HG03460 (cell line): ENCODE measurements at regions not wholly inside any gene's neighbourhood (a gene's known extent, or its start where the extent isn't known, plus 50 kb on each side); places are given as distances from the start of the nearest gene placed in this dataset.
"Not testable (repeated sequence)": the region's sequence is repeated elsewhere in the genome, so short reads cannot be mapped to it uniquely, and the experiment has no call there.

Experiments used
- ATAC-seq: cut with Tn5 transposase; IDR thresholded peaks from one replicate; pipeline ENCODE4 v1.9.1; 2021; ENCODE audit not compliant: unreplicated experiment

DNA sequence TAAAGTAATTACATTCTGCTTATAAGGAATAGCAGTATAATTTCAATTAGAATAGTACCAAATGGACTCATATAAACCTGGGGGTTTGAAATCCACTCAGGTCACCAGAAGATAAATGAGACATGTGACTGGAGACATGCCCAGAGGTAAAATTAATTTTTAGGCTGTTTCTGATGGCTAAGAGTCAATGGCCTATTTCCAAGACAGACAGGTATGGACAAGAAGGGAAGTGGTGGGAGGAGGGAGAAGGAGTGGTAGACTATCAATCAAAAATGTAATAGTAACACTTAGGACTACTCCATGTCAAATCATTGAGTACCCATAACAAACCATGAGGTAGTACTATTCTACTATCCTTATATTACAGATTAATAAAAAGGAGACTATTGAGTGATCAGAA lies 544.0 kb downstream of the GALC start:
- no peak for ATAC-seq

DNA sequence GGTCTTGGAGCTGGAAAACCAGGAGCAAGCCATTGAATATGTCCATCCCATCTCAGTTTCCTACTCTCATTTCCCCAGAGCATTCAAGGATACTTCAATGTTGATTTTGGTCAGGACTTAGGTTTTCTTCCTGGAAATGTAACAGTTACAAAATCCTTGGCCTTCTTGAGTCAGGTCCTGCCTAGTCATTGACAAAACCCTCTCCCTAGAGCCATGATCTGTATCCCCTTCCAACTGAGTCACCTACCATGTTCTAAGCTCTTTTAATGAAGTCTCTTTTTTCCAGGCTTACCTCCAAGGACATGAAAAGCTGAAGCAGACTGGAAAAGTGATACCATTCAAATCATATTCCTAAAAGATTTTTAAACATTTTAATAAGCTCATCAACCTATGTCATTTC lies 549.2 kb downstream of the GALC start:
- ATAC-seq, result no peak

DNA sequence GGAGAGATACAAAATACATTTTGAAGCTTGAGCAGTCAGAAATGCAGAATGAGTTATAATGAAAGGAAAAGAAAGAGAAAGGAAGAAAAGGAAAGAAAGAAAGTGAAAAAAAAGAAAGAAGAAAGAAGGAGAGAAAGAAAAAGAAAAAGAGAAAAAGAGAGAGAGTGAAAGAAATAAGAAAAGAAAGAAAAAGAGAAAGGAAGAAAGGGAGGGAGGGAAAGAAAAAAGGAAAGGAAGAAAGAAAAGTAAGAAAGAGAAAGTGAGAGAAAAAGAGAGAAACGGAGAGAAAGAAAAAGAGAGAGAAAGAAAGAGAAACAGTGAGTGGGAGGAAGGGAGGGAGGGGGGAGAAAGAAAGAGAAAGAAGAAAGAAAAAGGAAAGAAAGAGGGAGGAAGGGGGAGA lies 549.9 kb downstream of the GALC start:
- no peak for ATAC-seq

DNA sequence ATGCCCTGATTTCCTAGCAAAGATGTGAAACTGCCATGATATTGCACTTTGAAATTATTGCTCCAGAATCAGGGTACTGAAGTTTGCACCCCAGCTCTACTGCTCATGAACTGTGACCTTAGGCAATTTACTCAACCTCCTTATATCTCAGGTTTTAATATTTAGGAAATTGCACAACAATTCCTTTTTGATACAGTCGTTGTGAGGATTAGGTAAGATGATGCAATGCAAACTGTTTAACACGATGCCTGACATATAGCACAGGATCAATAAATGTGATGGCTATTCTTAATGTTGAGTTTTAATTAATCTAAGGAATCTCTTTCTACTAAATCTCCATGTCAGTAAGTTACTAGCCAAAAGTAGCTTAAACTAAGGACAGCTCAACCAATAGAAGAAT lies 555.8 kb downstream of the GALC start:
- no peak for ATAC-seq

DNA sequence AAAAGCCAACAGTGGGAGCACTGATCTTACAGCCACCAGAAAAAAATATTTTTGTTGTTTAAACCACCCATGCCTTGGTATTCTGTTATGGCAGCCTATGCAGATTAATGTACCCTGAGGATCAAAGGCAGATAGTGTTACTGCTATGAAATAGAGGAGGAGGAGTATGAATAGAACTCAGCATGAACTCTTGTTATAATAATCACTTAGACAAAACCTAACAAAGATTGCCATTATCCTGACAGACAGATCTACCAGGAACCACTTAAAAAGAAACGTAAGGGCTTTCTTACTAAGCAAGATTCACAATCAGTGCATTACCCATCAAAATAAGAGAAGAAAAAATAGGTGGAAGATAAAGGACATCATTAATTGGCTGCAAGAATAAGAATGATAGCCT lies 558.3 kb downstream of the GALC start:
- no peak for ATAC-seq

DNA sequence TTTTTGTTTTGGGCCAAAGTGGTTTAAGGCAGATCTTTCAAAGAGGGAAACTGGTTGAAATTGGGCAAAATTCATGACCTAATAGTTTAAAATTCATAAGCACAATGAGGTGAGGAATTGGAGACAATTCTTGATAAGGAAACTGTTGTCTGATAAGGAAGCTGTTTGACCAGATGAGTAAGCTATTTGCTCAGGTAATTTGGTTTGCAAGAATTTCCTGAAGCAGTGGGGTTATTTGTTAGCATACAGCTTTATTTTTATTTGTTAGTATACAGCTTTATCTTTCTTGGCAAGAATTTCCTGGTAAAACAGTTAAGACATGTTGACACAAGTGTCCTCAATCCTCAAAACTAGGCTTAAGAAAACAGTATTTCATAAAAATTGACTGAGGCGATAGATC lies 559.0 kb downstream of the GALC start:
- ATAC-seq, result no peak

DNA sequence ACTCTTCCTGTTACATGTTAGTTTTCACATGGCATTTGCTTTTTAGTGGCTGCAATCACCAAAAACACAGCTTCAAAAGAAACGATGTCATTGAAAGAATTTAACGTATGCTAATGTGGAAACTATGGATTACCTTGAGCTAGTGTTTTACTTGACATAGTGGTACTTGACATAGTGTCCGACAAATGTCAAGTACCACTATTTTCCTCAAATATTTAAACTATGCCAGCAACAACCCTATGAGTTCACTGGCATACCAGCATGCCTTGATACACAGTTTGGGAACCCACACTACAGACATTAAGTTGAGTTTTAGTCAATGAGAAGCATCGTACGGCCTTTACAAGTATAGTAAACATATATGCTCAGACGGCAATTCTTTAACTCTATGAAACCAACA lies 560.3 kb downstream of the GALC start:
- ATAC-seq, result no peak

DNA sequence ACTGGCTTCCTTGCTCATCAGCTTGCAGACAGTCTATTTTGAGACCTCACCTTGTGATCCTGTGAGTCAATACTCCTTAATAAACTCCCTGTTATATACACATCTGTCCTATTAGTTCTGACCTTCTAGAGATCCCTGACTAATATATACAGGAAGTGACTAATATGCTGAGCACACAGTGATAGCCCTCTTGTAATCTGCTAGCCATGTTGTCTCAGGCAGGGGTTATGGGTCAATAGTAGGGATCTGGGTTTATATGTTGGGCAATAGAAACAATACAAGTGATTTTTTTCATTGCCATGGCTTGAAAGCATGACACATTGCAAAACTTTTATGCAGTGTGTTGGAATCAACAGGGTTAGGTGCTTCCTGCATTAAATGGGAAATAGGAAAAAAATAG lies 562.2 kb downstream of the GALC start:
- ATAC-seq, result no peak

DNA sequence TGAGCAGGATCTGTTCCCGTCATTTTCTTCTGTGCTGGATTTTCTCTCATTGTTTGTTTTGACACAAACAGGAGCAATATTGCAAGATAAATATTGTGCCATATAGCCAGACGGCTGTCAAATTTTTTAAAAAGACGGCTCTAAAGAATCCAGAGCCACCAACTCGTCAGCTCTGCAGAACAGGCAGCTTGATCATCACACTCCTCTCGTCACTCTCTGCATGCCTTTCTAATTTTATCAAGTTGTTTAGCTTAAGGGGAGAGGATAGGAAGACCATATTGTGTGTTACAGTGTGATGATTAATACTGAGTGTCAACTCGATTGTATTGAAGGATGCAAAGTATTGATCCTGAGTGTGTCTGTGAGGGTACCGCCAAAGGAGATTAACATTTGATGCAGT lies 562.8 kb downstream of the GALC start:
- no peak for ATAC-seq

DNA sequence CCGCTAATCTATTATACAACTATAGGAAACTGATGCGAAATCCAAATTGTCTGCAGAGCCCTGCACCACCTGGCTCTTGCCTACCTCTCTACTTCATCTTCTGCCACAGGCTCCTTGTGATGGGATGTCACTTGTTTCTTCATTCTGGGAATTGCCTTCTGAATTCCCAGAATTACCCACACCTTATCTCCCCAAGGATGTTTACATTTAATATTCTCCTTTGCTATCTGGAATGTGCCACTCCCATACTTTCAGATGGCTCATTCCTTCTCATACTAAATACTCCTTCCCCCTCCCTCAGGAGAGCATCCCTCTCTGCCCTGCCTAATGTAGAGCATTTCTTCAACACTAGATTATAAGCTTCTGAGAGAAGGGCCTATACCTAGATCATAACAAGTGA lies 573.1 kb downstream of the GALC start:
- ATAC-seq, result no peak

DNA sequence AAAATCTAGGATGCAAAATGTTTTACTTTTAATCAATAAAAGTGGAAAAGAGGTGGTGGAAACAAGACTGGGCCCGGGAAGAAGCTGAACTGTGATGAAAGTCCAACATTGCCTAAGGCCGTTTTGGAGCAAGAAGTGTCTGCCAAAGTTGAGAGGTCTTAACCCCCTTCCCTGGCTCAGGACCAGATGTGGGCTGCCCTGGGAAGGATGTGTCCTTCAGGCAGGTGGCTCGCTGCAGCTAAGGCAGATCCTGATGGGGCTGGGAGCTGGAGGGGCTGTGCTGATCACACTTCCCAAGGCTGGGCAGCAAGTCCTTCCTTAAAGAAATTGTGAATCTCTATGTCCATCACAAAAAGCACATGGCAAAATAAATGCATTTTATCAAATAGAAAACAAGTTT lies 581.6 kb downstream of the GALC start:
- ATAC-seq, result no peak

DNA sequence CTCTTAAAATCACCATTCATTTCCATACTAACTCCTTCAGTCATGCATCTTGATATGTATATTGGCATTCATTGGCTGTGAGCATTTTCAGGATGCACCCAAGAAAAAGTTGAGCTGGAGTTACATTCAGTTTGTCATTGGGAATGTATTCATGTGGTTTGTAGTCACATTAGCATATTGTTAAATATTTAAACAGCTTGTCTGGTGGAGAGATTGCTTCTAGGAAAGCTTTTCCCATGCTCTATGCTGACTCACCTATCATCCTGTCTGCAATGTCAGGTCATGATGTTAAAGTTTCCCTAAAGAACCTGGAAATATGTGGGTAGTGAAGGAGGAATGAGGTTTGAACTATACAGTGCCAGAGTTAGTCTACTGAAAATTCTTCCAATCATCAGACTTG lies 583.6 kb downstream of the GALC start:
- ATAC-seq, result no peak

DNA sequence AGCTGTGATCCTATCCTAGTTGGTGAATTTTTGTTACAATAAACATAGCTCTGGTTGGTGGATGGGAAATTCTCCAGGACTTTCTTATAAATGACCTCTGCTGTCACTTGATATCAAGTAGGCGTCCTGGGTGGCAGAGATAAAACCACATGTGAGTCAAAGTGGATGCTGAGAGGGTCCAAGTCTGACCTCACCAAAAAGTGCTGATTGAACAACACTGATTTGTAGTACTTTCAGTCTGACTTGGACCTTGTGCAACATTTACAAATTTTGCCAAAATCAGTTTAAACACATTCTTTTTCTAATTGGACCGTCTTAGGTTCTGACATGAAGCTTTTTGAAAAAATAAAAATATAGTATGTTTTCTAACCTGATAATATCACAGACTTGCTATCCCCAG lies 585.6 kb downstream of the GALC start:
- no peak for ATAC-seq

DNA sequence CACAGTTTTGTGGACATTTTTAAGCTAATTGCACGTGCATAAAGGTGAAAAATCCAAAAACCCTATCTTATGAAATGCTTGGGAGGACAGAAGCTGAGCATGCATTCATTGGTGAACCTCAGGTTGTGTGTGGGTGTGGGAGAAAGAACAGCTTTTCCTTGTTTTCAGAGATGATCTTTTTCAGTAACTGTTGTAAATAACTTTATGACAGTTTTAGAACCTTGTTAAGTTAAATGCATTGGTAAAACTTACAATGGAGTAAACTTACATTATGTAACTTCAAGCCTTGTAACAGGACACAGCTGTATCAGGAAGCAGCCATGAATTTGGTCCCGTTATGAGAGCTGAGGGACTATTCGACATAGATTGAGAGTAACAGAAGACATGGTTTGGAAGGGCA lies 587.4 kb downstream of the GALC start:
- ATAC-seq, result no peak

DNA sequence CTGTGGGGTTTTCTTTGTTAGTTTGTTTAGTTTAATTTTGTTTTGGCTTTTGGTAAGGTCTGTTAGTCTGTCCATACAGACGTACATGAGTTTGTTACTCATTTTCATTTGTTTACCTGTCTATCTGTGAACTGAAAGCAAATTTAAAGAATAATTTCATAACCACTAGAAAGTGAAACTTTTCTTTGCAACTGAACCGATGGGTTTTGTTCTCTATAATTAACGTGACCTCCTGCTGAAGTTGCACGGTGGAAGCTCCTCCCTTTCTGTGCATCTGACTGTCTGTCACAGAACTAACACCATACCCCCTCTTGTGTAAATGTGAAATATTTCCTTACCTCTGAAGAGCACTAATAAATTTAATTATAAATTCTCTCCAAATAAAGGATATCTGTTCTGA lies 595.5 kb downstream of the GALC start:
- ATAC-seq, result peak; percentile 92

DNA sequence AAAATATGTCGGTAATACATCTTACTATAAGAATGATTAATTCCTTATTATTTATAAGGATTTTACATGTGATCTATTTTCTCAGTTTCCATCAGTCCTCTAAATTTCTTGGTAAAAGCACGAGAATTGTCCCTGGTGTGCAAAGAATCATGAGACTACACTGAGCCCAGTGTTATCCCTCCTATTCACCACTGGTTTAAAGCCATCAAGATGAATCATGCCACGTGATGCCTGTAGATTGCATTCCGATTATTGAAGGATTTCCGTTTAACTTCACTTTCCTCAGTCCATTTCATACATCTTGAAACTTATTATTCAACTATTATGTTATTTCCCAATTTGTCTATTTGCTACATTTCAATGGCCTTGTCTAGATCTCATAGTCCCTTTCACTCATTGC lies 601.9 kb downstream of the GALC start:
- ATAC-seq, result no peak

DNA sequence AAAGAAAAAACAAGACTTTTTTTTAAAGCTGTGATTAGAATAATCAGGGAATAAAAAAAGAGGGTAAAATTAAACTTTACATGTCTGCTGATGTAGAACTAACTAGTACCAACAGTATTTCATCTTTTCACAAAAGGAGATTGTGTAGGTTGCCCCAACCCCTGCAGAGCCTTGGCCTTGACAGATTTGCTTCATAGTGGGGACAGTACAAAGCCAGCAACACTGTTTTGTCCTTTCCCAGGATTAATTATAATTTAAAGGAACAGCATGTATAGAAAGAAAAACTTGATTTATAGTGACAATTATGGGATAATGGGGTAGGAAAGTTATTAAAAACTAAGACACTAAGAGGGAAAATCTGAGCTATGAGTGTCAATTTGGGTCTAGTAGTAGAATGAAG lies 604.0 kb downstream of the GALC start:
- ATAC-seq, result no peak

DNA sequence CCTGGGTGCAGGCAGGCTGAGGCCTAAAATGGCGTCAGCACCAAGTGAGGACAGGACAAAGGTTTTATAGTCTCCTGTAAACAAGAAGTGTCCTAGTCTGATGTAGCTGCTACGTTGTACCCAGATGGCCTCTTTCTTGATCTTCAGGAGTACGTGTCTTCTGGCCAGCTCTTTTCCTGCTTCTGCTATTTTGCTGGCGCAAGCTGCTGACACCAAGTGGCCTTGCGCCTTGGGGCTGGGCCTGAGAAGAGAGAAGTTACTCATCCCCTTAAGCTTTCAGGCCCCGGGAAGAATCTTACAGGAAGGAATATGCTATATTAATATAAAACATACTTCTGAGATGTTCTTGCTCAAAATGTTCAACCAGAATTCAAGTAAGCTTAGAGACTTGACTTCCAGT lies 605.2 kb downstream of the GALC start:
- ATAC-seq, result no peak

DNA sequence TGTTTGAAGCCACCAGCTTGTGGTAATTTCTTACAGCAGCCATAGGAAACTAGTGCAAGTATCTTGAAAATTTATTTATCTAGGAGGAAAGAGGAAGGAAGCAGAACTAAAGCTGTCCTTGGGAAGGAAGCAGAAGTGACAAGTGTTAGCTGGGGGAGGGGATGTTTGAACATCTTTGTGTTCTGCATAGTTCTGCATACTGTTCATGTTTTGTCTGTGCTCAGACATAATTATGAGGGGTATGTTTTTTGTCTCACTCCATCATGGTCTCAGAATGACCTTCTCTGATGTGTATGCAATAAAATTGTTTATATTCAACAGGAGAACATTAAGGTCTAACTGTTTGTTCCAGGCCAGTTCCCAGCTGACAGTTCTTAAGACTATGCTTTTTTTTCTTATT lies 606.5 kb downstream of the GALC start:
- ATAC-seq, result no peak

DNA sequence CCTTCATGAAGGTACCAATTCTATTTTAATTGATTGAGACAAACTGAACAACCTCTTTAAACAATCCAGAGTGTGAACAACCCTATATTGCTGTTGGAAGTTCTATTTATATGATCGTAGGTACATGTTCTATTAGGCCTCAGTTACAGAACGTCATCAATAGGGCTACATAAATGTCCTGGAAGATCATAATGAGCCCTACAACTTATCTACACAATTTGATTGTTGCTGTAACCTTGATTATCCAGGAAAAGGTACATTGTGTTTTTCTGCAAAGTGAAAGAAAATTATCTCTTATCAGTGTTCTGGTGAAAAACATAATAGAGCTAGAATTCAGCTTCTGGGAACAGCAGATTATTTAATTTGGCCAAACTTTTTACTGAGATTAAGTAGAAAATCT lies 612.9 kb downstream of the GALC start:
- no peak for ATAC-seq

DNA sequence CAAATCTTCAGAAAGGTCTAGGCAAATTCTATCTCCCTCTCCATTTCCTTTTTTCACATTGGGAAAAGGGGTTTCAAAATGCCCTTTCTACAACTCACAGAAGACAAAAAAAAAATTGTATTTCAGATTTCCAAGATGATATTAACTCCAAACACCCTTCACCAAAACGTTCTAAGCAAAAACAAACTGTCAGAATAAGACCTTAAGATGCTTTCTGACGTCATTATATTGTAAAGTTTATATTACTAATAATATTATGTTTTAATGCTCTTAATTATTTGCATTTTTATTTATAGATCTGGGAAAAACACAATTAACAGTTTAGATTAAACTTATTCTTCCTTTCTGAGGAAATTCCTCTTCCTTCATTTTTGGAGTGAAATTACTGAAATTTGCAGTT lies 624.2 kb downstream of the GALC start:
- ATAC-seq, result no peak

DNA sequence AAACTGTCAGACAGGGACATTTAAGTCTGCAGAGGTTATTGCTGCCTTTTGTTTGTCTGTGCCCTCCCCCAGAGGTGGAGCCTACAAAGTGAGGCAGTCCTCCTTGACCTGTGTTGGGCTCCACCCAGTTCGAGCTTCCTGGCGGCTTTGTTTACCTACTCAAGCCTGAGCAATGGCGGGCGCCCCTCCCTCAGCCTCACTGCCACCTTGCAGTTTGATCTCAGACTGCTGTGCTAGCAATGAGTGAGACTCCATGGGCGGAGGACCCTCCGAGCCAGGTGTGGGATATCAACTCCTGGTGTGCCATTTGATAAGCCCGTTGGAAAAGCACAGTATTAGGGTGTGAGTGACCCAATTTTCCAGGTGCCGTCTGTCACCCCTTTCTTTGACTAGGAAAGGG lies 632.7 kb downstream of the GALC start:
- ATAC-seq, result not testable (repeated sequence)

DNA sequence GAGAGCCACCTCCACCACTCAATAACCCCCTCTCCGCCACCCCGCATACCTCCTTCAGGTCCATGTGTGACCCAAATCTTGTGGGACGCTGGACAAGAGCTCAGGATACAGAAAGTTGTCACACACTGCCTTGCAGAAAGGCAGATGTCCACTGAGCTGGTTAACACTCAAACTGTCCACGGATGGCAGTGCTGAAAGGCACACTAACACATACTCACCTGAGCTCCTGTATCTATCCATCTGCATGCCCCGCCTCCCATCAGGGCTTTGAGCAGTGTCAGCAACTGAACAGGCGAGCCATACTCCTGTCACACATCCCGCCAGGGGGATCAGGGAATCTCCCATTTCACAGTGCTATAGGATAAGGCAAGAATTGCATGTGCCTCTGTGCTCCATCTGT lies 642.0 kb downstream of the GALC start:
- ATAC-seq, result no peak

DNA sequence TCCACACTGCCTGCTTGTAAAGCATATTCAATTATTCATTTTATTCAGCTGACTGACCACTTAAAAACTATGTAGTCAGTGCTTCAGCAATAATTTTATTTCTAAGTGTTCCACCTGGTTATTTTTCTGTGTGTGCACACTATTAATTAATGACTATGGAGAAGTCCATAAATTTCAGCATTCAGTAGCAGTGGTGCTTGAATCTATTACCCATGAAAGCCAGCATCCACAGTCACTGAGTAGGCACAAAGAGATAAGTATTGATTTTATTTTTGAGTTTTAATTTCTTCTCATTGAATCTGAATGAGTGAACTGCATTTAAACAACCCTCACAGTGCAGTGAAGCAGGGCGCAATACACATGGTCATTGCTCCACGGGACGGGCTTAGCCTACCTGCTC lies 643.1 kb downstream of the GALC start:
- ATAC-seq, result no peak
